ENCODE measurements at regions not wholly inside any gene's neighbourhood (a gene's known extent, or its start where the extent isn't known, plus 50 kb on each side); places are given as distances from the start of the nearest gene placed in this dataset.
"Not testable (repeated sequence)": the region's sequence is repeated elsewhere in the genome, so short reads cannot be mapped to it uniquely, and the experiment has no call there.

DNA sequence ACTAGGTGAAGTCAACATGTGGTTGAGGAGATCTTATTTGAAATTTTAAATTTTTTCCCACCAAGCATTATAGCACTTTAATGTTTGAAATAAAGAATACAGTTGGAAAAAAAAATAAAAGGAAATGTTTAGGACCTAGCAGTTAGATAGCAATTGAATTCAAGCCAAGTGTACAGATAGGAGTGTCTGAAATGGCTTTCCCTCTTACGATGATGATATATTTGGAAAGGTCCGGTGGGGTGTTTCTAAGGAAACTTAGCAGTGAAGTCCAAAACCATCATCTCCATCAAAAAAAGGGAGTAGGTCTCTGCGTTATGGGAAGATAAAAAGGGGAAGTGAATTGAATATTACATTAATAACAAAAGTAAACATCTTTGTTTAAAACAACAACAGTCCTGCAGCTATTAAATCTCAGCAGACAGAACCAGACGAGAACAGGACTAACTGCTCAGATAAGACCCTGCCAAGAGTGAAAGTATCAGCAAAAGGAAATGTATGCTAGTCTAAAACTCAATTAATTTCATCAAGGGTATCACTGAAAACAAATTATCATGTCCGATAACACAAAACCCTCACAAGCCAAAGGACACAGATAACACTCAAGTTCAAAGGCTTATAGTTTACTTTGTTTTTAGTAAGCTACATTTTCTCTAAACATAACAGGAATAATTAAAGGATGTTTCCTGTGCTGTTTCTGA is 242.0 kb downstream of the BMP4 start:
- ATAC-seq (peak in 1 of 2 donors; percentile 47), DNase-seq (no peak)
- Histone ChIP-seq H3K4me3 (no peak overlapping the region), H3K27me3 (ENCODE audit: low read depth) (no peaks in the 10 kb centered on the region), H3K36me3 (no peaks in the 10 kb centered on the region), H3K27ac (no peak overlapping the region), H3K9me3 (no peaks in the 10 kb centered on the region), H3K4me1 (peaks cover 15% of the 10 kb centered on the region)
- intact Hi-C loops (cut with DNase I), result no loop called here
- TF ChIP-seq, protein P1, sequence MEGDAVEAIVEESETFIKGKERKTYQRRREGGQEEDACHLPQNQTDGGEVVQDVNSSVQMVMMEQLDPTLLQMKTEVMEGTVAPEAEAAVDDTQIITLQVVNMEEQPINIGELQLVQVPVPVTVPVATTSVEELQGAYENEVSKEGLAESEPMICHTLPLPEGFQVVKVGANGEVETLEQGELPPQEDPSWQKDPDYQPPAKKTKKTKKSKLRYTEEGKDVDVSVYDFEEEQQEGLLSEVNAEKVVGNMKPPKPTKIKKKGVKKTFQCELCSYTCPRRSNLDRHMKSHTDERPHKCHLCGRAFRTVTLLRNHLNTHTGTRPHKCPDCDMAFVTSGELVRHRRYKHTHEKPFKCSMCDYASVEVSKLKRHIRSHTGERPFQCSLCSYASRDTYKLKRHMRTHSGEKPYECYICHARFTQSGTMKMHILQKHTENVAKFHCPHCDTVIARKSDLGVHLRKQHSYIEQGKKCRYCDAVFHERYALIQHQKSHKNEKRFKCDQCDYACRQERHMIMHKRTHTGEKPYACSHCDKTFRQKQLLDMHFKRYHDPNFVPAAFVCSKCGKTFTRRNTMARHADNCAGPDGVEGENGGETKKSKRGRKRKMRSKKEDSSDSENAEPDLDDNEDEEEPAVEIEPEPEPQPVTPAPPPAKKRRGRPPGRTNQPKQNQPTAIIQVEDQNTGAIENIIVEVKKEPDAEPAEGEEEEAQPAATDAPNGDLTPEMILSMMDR (IDR thresholded peaks at IDR 0.05), result no peak

DNA sequence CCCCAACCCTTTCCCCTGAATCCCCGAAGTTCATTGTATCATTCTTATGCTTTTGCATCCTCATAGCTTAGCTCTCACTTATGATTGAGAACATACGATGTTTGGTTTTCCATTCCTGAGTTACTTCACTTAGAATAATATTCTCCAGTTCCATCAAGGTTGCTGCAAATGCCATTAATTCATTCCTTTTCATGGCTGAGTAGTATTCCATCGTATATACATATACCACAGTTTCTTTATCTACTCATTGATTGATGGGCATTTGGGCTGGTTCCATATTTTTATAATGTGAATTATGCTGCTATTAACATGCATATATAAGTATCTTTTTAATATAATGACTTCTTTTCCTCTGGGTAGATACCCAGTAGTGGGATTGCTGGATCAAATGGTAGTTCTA is 243.7 kb downstream of the BMP4 start:
- not testable (repeated sequence) for ATAC-seq, DNase-seq

DNA sequence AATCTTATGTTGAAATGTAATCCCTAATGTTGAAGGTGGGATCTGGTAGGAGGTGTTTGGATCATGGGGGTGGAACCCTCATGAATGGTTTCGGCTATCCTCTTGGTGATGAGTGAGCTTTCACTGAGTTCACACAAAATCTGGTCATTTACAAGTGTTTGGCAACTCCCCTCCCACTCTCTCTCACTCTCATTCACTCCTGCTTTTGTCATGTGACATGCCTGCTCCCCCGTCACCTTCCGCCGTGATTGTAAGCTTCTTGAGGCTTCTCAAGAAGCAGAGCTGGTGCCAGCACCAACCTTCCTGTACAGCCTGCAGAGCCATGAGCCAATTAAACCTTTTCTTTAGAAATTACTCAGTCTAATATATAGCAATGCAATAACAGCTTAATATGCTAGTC is 245.4 kb downstream of the BMP4 start:
- no peak overlapping the region for H3K27ac ChIP-seq
- intact Hi-C loops (cut with DNase I), result no loop called here

More for the DNA sequence above, 243.7 kb downstream of the BMP4 start:
- H3K27me3 ChIP-seq (ENCODE audit: low read depth); H3K4me3 ChIP-seq; H3K36me3 ChIP-seq; H3K9me3 ChIP-seq; H3K27ac ChIP-seq; intact Hi-C loops (cut with DNase I): not testable (repeated sequence)
- H3K4me1 ChIP-seq, result peaks cover 15% of the 10 kb centered on the region

DNA sequence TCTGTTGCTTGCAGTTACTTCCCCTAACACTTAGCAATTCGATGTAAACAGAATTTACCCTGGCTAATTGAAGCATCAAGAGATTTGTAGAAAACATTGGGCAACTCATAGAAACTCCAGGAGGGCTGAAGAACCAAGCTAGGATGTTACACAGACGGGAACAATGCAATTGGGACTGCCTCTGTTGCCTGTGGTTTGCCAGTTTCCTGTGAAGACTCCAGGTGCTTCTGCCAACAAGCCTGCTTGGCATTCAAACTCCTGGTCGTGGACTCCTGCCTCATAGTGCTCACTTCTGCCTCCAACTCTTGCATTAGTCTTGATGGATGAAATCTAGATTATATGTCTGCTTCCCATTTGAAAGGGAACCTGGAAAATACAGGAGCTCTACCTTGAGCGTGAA is 246.0 kb downstream of the BMP4 start:
- intact Hi-C loops (cut with DNase I), result no loop called here
- ATAC-seq (no peak), DNase-seq (no peak)
- TF ChIP-seq, protein P1 (IDR thresholded peaks at IDR 0.05), result no peak
- Histone ChIP-seq H3K36me3 (no peaks in the 10 kb centered on the region), H3K4me3 (no peak overlapping the region), H3K9me3 (no peaks in the 10 kb centered on the region), H3K4me1 (peaks cover 10% of the 10 kb centered on the region), H3K27me3 (ENCODE audit: low read depth) (no peaks in the 10 kb centered on the region), H3K27ac (no peak overlapping the region)

More for the DNA sequence above, 245.4 kb downstream of the BMP4 start:
- TF ChIP-seq, protein P1 (IDR thresholded peaks at IDR 0.05), result no peak
- DNase-seq, result no peak
- H3K4me3 ChIP-seq, result no peak overlapping the region
- no peaks in the 10 kb centered on the region for H3K9me3 ChIP-seq
- H3K4me1 ChIP-seq, result peaks cover 15% of the 10 kb centered on the region
- no peak for ATAC-seq
- no peaks in the 10 kb centered on the region for H3K36me3 ChIP-seq
- H3K27me3 ChIP-seq (ENCODE audit: low read depth), result no peaks in the 10 kb centered on the region

DNA sequence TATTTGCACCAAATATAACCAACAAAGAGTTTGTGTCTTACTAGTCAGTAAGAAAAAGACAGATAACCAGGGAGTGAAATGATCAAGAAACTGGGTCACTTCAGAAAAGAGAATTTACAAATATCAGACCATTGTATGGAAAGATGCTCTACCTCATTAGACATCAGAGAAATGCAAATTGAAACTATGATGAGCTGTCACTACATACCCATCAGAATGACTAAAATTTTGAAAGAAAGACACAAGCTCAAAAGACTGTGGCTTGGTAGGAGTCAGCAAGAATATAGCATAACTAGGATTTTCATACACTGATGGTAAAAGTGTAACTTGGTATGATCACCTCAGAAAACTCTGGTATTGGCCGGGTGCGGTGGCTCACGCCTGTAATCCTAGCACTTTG is 247.2 kb downstream of the BMP4 start:
- Histone ChIP-seq H3K9me3 (no peaks in the 10 kb centered on the region), H3K27me3 (ENCODE audit: low read depth) (no peaks in the 10 kb centered on the region), H3K4me3 (no peak overlapping the region), H3K36me3 (no peaks in the 10 kb centered on the region), H3K27ac (no peak overlapping the region), H3K4me1 (peaks cover 3% of the 10 kb centered on the region)
- DNase-seq, result no peak
- intact Hi-C loops (cut with DNase I), result no loop called here
- ATAC-seq, result no peak
- TF ChIP-seq, protein P1 (IDR thresholded peaks at IDR 0.05), result no peak

DNA sequence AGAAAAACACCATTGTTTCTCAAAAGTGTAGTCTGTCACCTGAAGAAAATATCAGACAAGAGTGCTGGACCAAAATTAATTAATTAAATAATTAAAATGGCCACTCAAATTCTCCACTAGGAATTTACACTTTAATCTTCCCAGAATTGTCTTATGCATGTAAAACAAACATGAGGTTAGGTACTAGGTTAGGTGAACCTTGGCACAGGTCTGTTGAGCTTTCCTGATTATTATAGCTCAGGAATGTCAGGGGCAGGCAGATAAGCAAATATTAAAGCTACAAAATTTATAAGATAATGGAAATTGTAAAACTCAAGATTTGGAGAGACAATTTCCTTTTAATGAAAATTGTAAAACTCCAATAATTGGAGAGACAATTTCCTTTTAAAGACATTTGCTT is 253.2 kb downstream of the BMP4 start:
- H3K4me3 ChIP-seq, result no peak overlapping the region
- ATAC-seq, result no peak
- H3K27ac ChIP-seq, result no peak overlapping the region
- no peaks in the 10 kb centered on the region for H3K4me1 ChIP-seq
- H3K27me3 ChIP-seq (ENCODE audit: low read depth), result no peaks in the 10 kb centered on the region
- no peak for DNase-seq
- TF ChIP-seq, protein P1 (IDR thresholded peaks at IDR 0.05), result no peak
- no peaks in the 10 kb centered on the region for H3K36me3 ChIP-seq
- no peaks in the 10 kb centered on the region for H3K9me3 ChIP-seq
- intact Hi-C loops (cut with DNase I), result no loop called here
